HL-60 (cell line): ENCODE measurements at regions not wholly inside any gene's neighbourhood (a gene's known extent, or its start where the extent isn't known, plus 50 kb on each side); places are given as distances from the start of the nearest gene placed in this dataset.

ENCODE experiments used
- DNase-seq, 2 experiments: peaks; one replicate each; pipeline ENCODE4 v3.0.0-alpha.2; 2010 to 2020; ENCODE audit warnings: low read depth in 1 of 2, low spot score in 1 of 2
- H3K27ac ChIP-seq: fragments of 250-450 bp; sonication (Bioruptor Pico); replicated peaks from 2 replicates; pipeline ENCODE4 v1.5.1; 2020; ENCODE audit warnings: mild to moderate bottlenecking, moderate library complexity
- H3K27me3 ChIP-seq: fragments of 250-450 bp; sonication (Bioruptor Pico); 2 replicates; pipeline ENCODE4 v1.5.1; 2021; ENCODE audit warnings: mild to moderate bottlenecking, moderate library complexity; ENCODE audit not compliant: insufficient read depth, poor library complexity, severe bottlenecking
- H3K4me3 ChIP-seq: replicated peaks from 2 replicates; pipeline ENCODE4 v1.5.1; 2011; ENCODE audit warnings: mild to moderate bottlenecking, control low read depth, low read length; ENCODE audit not compliant: insufficient read depth
- CTCF ChIP-seq: IDR thresholded peaks from one replicate; pipeline ENCODE4 v1.5.1; 2011; ENCODE audit warnings: low read length, control low read depth, inconsistent platforms; ENCODE audit not compliant: insufficient read depth
- GABPA ChIP-seq: IDR thresholded peaks from 2 replicates; pipeline ENCODE4 v1.6.1; 2012; ENCODE audit warnings: low read depth
- POLR2AphosphoS5 ChIP-seq: IDR thresholded peaks from 2 replicates; pipeline ENCODE4 v1.6.1; 2012; ENCODE audit warnings: low read depth
- REST ChIP-seq: IDR thresholded peaks from 2 replicates; pipeline ENCODE4 v1.6.1; 2012; ENCODE audit warnings: low read depth; ENCODE audit not compliant: insufficient replicate concordance
- SPI1 ChIP-seq: IDR thresholded peaks from 2 replicates; pipeline ENCODE4 v1.6.1; 2012; ENCODE audit warnings: low read depth, mild to moderate bottlenecking, borderline replicate concordance

- TF ChIP-seq CTCF (no peak), GABPA (no peak), REST (no peak), SPI1 (no peak), POLR2AphosphoS5 (no peak)
- H3K4me3 ChIP-seq, result no peak overlapping the region
- H3K27ac ChIP-seq, result no peak overlapping the region
- no peak for DNase-seq
- H3K27me3 ChIP-seq, result no peaks in the 10 kb centered on the region
Observed at GRCh38 chr6:139540894-139541293, 166.4 kb upstream of the CITED2 start.

DNA sequence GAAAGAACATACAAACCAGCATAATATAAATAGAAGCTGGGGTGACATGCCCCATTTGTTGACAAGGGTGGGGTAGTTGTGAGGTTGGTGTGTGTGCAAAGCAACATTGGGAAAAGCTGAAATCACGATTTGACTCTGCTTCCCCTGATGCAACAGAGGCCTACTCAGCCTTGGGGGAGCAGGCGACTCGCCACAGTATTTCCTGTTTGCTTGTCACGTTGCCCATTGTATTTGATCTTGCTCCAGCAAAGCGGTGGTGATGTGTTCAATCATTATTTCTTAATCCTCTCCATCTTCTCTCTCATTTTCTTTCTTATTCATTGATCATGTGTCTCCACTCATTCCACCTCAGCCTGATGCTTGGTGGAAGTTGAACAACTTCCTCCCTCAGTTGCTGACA, 165.8 kb upstream of the CITED2 start:
- Histone ChIP-seq H3K27ac (no peak overlapping the region), H3K4me3 (no peak overlapping the region), H3K27me3 (no peaks in the 10 kb centered on the region)
- peak in 1 of 2 experiments; percentile 71 for DNase-seq
- TF ChIP-seq GABPA, result no peak
- TF ChIP-seq CTCF, result no peak
- no peak for TF ChIP-seq REST
- no peak for TF ChIP-seq SPI1
- TF ChIP-seq POLR2AphosphoS5, result no peak

DNA sequence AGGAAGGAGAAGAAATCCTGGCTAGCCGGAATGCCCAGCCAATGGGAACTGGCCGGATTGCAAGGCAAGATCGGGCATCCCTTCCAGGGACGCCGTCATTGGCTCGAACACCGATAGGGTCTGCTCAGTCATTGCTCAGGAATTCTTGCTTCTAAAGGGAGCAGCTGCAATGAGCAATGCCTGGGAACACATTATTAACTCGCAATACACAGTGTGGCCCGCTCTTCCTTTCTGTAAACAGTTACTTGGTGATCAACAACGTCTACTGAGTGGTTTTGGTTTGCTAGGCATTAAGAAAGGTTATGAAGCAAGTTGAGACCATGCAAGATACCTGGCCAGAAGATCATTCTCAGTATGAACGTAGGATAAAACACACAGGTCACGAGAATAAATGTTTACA, 165.4 kb upstream of the CITED2 start:
- H3K27ac ChIP-seq, result no peak overlapping the region
- H3K4me3 ChIP-seq, result no peak overlapping the region
- no peaks in the 10 kb centered on the region for H3K27me3 ChIP-seq
- TF ChIP-seq SPI1, result no peak
- TF ChIP-seq CTCF, result no peak
- no peak for TF ChIP-seq GABPA
- TF ChIP-seq POLR2AphosphoS5, result no peak
- TF ChIP-seq REST, result no peak
- DNase-seq, result no peak
